GM23248 (cell line): ENCODE measurements at regions not wholly inside any gene's neighbourhood (a gene's known extent, or its start where the extent isn't known, plus 50 kb on each side); places are given as distances from the start of the nearest gene placed in this dataset.

Experiments
- DNase-seq: peaks from one replicate; pipeline ENCODE4 v3.0.0-alpha.2; 2015
- H2AFZ ChIP-seq: fragments of 200-600 bp; sonication (generic); 2 replicates; pipeline ENCODE4 v1.6.1; 2016; ENCODE audit warnings: antibody characterized with exemption
- H3F3A ChIP-seq: fragments of 200-600 bp; sonication (generic); 2 replicates; pipeline ENCODE4 v1.6.1; 2016; ENCODE audit warnings: mild to moderate bottlenecking, antibody characterized with exemption, mixed run types; ENCODE audit not compliant: insufficient read depth
- H3K27ac ChIP-seq: fragments of 200-600 bp; sonication (generic); 2 replicates; pipeline ENCODE4 v1.5.1; 2016; ENCODE audit warnings: mild to moderate bottlenecking
- H3K27me3 ChIP-seq: fragments of 200-600 bp; sonication (generic); replicated peaks from 2 replicates; pipeline ENCODE4 v1.6.1; 2016; ENCODE audit warnings: mild to moderate bottlenecking; ENCODE audit not compliant: insufficient read depth
- H3K36me3 ChIP-seq: fragments of 200-600 bp; sonication (generic); 2 replicates; pipeline ENCODE4 v1.6.1; 2016; ENCODE audit warnings: low read depth, mild to moderate bottlenecking
- H3K4me1 ChIP-seq: fragments of 200-600 bp; sonication (generic); 2 replicates; pipeline ENCODE4 v1.6.1; 2016; ENCODE audit warnings: mild to moderate bottlenecking; ENCODE audit not compliant: insufficient read depth
- H3K4me2 ChIP-seq: fragments of 200-600 bp; sonication (generic); one replicate; pipeline ENCODE4 v1.6.1; 2016; ENCODE audit warnings: mild to moderate bottlenecking; ENCODE audit not compliant: unreplicated experiment
- H3K4me3 ChIP-seq: fragments of 200-600 bp; sonication (generic); 2 replicates; pipeline ENCODE4 v1.5.1; 2016; ENCODE audit warnings: mild to moderate bottlenecking
- H3K79me2 ChIP-seq: fragments of 200-600 bp; sonication (generic); 2 replicates; pipeline ENCODE4 v1.6.1; 2016; ENCODE audit warnings: mild to moderate bottlenecking; ENCODE audit not compliant: insufficient read depth
- H3K9ac ChIP-seq: fragments of 200-600 bp; sonication (generic); 2 replicates; pipeline ENCODE4 v1.6.1; 2016; ENCODE audit warnings: mild to moderate bottlenecking
- H3K9me2 ChIP-seq: fragments of 200-600 bp; sonication (generic); 2 replicates; pipeline ENCODE4 v1.6.1; 2016; ENCODE audit warnings: mixed run types, mild to moderate bottlenecking, moderate library complexity; ENCODE audit not compliant: insufficient read depth
- H3K9me3 ChIP-seq: fragments of 200-600 bp; sonication (generic); one replicate; pipeline ENCODE4 v1.6.1; 2017; ENCODE audit warnings: low read depth
- H4K20me1 ChIP-seq: fragments of 200-600 bp; sonication (generic); 2 replicates; pipeline ENCODE4 v1.6.0; 2016; ENCODE audit not compliant: insufficient read depth
- EZH2 ChIP-seq: fragments of 200-600 bp; sonication (generic); IDR thresholded peaks from 2 replicates; pipeline ENCODE4 v1.6.1; 2018; ENCODE audit warnings: antibody characterized with exemption, mild to moderate bottlenecking; ENCODE audit not compliant: insufficient read depth, poor library complexity, severe bottlenecking
- EZH2phosphoT487 ChIP-seq: fragments of 200-600 bp; sonication (generic); IDR thresholded peaks from 2 replicates; pipeline ENCODE4 v1.6.1; 2018; ENCODE audit warnings: antibody characterized with exemption, moderate library complexity, mild to moderate bottlenecking, low read depth; ENCODE audit not compliant: insufficient read depth
- WGBS, 2 experiments: methylation state at CpG; one replicate each; pipeline ENCODE4 v1.1.6; 2015 to 2017; ENCODE audit warnings: low lambda C conversion rate in 2 of 2, low coverage in 1 of 2; ENCODE audit errors: missing lambda C conversion rate in 2 of 2; 5-methylcytosine and 5-hydroxymethylcytosine counted together
- in situ Hi-C: fragments of 300-500 bp; cut with MboI; formaldehyde crosslinking; loops from 2 replicates; pipeline ENCODE4 v1.15.0; 2020

- no peak overlapping the region for H3K4me3 ChIP-seq
- DNase-seq: no peak
- H3K9me3 ChIP-seq: no peaks in the 10 kb centered on the region
- no peaks in the 10 kb centered on the region for H4K20me1 ChIP-seq
- no peak for TF ChIP-seq EZH2phosphoT487
- H3K79me2 ChIP-seq: no peaks in the 10 kb centered on the region
- H3K9ac ChIP-seq: no peak overlapping the region
- in situ Hi-C loops: no loop called here
- whole genome bisulfite sequencing, 2 experiments: 94% methylated on average over 5 of the region's 5 CpGs
- no peak overlapping the region for H3K4me2 ChIP-seq
- no peak overlapping the region for H2AFZ ChIP-seq
- H3F3A ChIP-seq: no peaks in the 10 kb centered on the region
- H3K27me3 ChIP-seq: no peaks in the 10 kb centered on the region
- no peak overlapping the region for H3K27ac ChIP-seq
- no peaks in the 10 kb centered on the region for H3K9me2 ChIP-seq
- H3K4me1 ChIP-seq: no peaks in the 10 kb centered on the region
- no peaks in the 10 kb centered on the region for H3K36me3 ChIP-seq
Observed at GRCh38 chr3:36633060-36633459, 131.3 kb downstream of the DCLK3 start.

- Histone ChIP-seq H2AFZ (no peak overlapping the region), H4K20me1 (no peaks in the 10 kb centered on the region), H3K9me3 (no peaks in the 10 kb centered on the region), H3K79me2 (no peaks in the 10 kb centered on the region), H3K9me2 (no peaks in the 10 kb centered on the region), H3K27me3 (no peaks in the 10 kb centered on the region), H3K27ac (no peak overlapping the region), H3K36me3 (no peaks in the 10 kb centered on the region), H3K9ac (no peak overlapping the region), H3K4me1 (no peaks in the 10 kb centered on the region), H3K4me3 (no peak overlapping the region), H3K4me2 (no peak overlapping the region), H3F3A (no peaks in the 10 kb centered on the region)
- TF ChIP-seq EZH2: no peak
- TF ChIP-seq EZH2phosphoT487: no peak
- no peak for DNase-seq
- WGBS, 2 experiments: 81 to 91% methylated on average over 4 of the region's 4 CpGs
- in situ Hi-C loops: no loop called here
Observed at GRCh38 chr3:36631549-36631948, 132.8 kb downstream of the DCLK3 start.

- DNase-seq: no peak
- TF ChIP-seq EZH2phosphoT487 (no peak), EZH2 (no peak)
Observed at GRCh38 chr3:36615861-36616260, 148.5 kb downstream of the DCLK3 start.

GRCh38 chr3:36606871-36607765 lies 157.2 kb downstream of the DCLK3 start:
- DNase-seq: no peak
- Histone ChIP-seq H3K27me3 (no peaks in the 10 kb centered on the region), H4K20me1 (no peaks in the 10 kb centered on the region), H3K27ac (no peak overlapping the region), H3K79me2 (no peaks in the 10 kb centered on the region), H3K36me3 (no peaks in the 10 kb centered on the region), H3F3A (no peaks in the 10 kb centered on the region), H3K4me1 (no peaks in the 10 kb centered on the region), H2AFZ (no peak overlapping the region), H3K4me3 (no peak overlapping the region), H3K9me3 (no peaks in the 10 kb centered on the region), H3K9me2 (no peaks in the 10 kb centered on the region), H3K4me2 (no peak overlapping the region), H3K9ac (no peak overlapping the region)
- 37 to 39% methylated on average over 4 of the region's 4 CpGs for WGBS, 2 experiments
- no peak for TF ChIP-seq EZH2
- TF ChIP-seq EZH2phosphoT487: no peak
- in situ Hi-C loops: no loop called here

More at GRCh38 chr3:36615861-36616260, 148.5 kb downstream of the DCLK3 start:
- H3K9ac ChIP-seq: no peak overlapping the region
- H3K4me1 ChIP-seq: no peaks in the 10 kb centered on the region
- no peak overlapping the region for H3K4me3 ChIP-seq
- no peaks in the 10 kb centered on the region for H3K79me2 ChIP-seq
- H2AFZ ChIP-seq: no peak overlapping the region
- H3K27me3 ChIP-seq: no peaks in the 10 kb centered on the region
- H3K9me2 ChIP-seq: no peaks in the 10 kb centered on the region
- H3K4me2 ChIP-seq: no peak overlapping the region
- H3K27ac ChIP-seq: no peak overlapping the region
- no peaks in the 10 kb centered on the region for H3F3A ChIP-seq
- in situ Hi-C loops: no loop called here
- no peaks in the 10 kb centered on the region for H4K20me1 ChIP-seq
- H3K36me3 ChIP-seq: no peaks in the 10 kb centered on the region
- H3K9me3 ChIP-seq: no peaks in the 10 kb centered on the region
